HG02981 (cell line): ENCODE measurements at regions not wholly inside any gene's neighbourhood (a gene's known extent, or its start where the extent isn't known, plus 50 kb on each side); places are given as distances from the start of the nearest gene placed in this dataset.
"Not testable (repeated sequence)": the region's sequence is repeated elsewhere in the genome, so short reads cannot be mapped to it uniquely, and the experiment has no call there.

Experiments
- ATAC-seq: cut with Tn5 transposase; IDR thresholded peaks from one replicate; pipeline ENCODE4 v1.9.1; 2021; ENCODE audit warnings: mild to moderate bottlenecking, moderate library complexity; ENCODE audit not compliant: unreplicated experiment

- no peak for ATAC-seq
Observed at GRCh38 chr6:135644394-135644793, 146.9 kb upstream of the AHI1 start.

GRCh38 chr6:135647521-135647920 lies 150.0 kb upstream of the AHI1 start:
- ATAC-seq: no peak

GRCh38 chr6:135651964-135652755 lies 154.6 kb upstream of the AHI1 start:
- ATAC-seq: peak; percentile 94

GRCh38 chr6:135655055-135655454 lies 157.5 kb upstream of the AHI1 start:
- no peak for ATAC-seq

- ATAC-seq: no peak
Observed at GRCh38 chr6:135657207-135657606, 159.7 kb upstream of the AHI1 start.

GRCh38 chr6:135658481-135658880 lies 160.9 kb upstream of the AHI1 start:
- no peak for ATAC-seq

GRCh38 chr6:135658916-135659315 lies 161.4 kb upstream of the AHI1 start:
- ATAC-seq: no peak

- ATAC-seq: no peak
Observed at GRCh38 chr6:135664527-135664926, 167.0 kb upstream of the AHI1 start.

- ATAC-seq: no peak
Observed at GRCh38 chr6:135665935-135666334, 168.4 kb upstream of the AHI1 start.

- ATAC-seq: no peak
Observed at GRCh38 chr6:135667691-135668455, 170.3 kb upstream of the AHI1 start.

- no peak for ATAC-seq
Observed at GRCh38 chr6:135672256-135672655, 174.7 kb upstream of the AHI1 start.

GRCh38 chr6:135673501-135674309 lies 176.2 kb upstream of the AHI1 start:
- ATAC-seq: no peak

GRCh38 chr6:135675026-135675425 lies 176.5 kb upstream of the PDE7B start:
- ATAC-seq: no peak

- ATAC-seq: no peak
Observed at GRCh38 chr6:135675862-135676261, 175.6 kb upstream of the PDE7B start.

GRCh38 chr6:135680964-135681913 lies 170.3 kb upstream of the PDE7B start:
- ATAC-seq: no peak

GRCh38 chr6:135686784-135687301 lies 164.7 kb upstream of the PDE7B start:
- ATAC-seq: no peak

- ATAC-seq: not testable (repeated sequence)
Observed at GRCh38 chr6:135688476-135688875, 163.0 kb upstream of the PDE7B start.

GRCh38 chr6:135692426-135692825 lies 159.1 kb upstream of the PDE7B start:
- ATAC-seq: no peak

- no peak for ATAC-seq
Observed at GRCh38 chr6:135693811-135694370, 157.6 kb upstream of the PDE7B start.

- ATAC-seq: no peak
Observed at GRCh38 chr6:135699705-135700104, 151.8 kb upstream of the PDE7B start.
